Spinal cord (tissue), 9 donors: ENCODE measurements at regions not wholly inside any gene's neighbourhood (a gene's known extent, or its start where the extent isn't known, plus 50 kb on each side); places are given as distances from the start of the nearest gene placed in this dataset.

Experiments used
- DNase-seq, 6 donors: peaks; one replicate each; pipeline versions ENCODE4 v3.0.0 to v3.0.0-alpha.2; 2013 to 2015; ENCODE audit warnings: low spot score in 6 of 6, low read depth in 4 of 6
- H3K27ac ChIP-seq: one replicate; pipeline ENCODE4 v1.5.1; 2013; ENCODE audit warnings: low read depth, low read length, control low read depth
- H3K27me3 ChIP-seq: one replicate; pipeline ENCODE4 v1.6.1; 2013; ENCODE audit warnings: low read length; ENCODE audit not compliant: control insufficient read depth, insufficient read depth
- H3K36me3 ChIP-seq: one replicate; pipeline ENCODE4 v1.6.1; 2013; ENCODE audit warnings: low read length; ENCODE audit not compliant: control insufficient read depth, insufficient read depth
- H3K4me1 ChIP-seq: one replicate; pipeline ENCODE4 v1.6.1; 2013; ENCODE audit warnings: low read length; ENCODE audit not compliant: control insufficient read depth, insufficient read depth
- H3K4me3 ChIP-seq: one replicate; pipeline ENCODE4 v1.5.1; 2013; ENCODE audit warnings: low read depth, low read length, control low read depth
- H3K9me3 ChIP-seq: one replicate; pipeline ENCODE4 v1.6.1; 2013; ENCODE audit warnings: low read length; ENCODE audit not compliant: control insufficient read depth, insufficient read depth
- WGBS: methylation state at CpG from one replicate; pipeline ENCODE4 v1.1.5; 2013; ENCODE audit warnings: missing lambda C conversion rate; ENCODE audit not compliant: insufficient coverage; 5-methylcytosine and 5-hydroxymethylcytosine counted together
- donor health status: healthy.

DNA sequence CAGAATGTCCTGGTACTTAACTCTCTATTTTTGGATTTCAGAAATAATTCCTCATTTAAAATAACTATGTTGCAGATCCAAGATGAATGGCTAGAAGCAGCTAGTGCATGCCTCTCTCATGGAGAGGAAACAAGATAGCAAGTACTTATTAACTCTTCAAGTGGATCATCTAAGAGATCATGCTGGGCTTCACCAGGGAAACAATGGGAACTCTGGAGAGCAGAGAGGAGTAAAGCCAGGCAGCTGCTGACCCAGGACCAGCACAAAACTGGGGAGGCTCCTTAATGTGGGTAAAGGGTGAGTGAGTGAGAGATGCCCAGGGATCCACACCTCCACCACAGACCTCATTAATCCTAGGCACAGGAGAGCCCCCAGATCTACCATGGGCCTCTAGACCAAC, 897.8 kb upstream of the ACO1 start:
- H3K36me3 ChIP-seq, result no peaks in the 10 kb centered on the region
- no peaks in the 10 kb centered on the region for H3K9me3 ChIP-seq
- H3K4me3 ChIP-seq, result no peak overlapping the region
- H3K4me1 ChIP-seq, result no peaks in the 10 kb centered on the region
- H3K27me3 ChIP-seq, result no peaks in the 10 kb centered on the region
- no peak overlapping the region for H3K27ac ChIP-seq
- DNase-seq, result no peak

- WGBS, result 100% methylated on average over 1 of the region's 4 CpGs
- Histone ChIP-seq H3K9me3 (no peaks in the 10 kb centered on the region), H3K4me3 (no peak overlapping the region), H3K27me3 (no peaks in the 10 kb centered on the region), H3K27ac (no peak overlapping the region), H3K4me1 (no peaks in the 10 kb centered on the region), H3K36me3 (no peaks in the 10 kb centered on the region)
- no peak for DNase-seq
These were observed 893.8 kb upstream of the ACO1 start for GRCh38 chr9:31490551-31491106.

DNA sequence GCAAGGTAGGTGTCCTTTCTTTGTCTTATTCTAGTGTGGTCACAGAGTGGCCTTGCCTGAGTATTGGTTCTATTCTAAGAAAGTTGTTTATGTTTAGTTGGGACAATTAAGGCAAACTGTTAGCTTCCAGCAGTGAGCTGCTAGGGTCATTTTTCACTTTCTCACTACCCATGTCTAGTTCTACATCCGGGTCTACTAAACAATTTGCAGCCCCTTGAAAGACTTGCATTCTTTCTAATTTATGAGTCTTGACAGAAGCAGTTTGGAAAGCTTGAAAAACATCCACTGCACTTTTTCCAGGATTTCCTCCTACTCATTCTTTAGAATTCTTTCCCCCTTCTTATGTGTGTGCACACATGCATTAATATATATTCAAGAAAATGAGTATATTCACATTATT, 892.2 kb upstream of the ACO1 start:
- no peaks in the 10 kb centered on the region for H3K36me3 ChIP-seq
- no peak overlapping the region for H3K27ac ChIP-seq
- DNase-seq, result no peak
- no peak overlapping the region for H3K4me3 ChIP-seq
- WGBS, result no CpG with 5 or more reads among the region's 1 CpG
- no peaks in the 10 kb centered on the region for H3K9me3 ChIP-seq
- H3K4me1 ChIP-seq, result no peaks in the 10 kb centered on the region
- no peaks in the 10 kb centered on the region for H3K27me3 ChIP-seq

GRCh38 chr9:31500422-31500821, 884.0 kb upstream of the ACO1 start:
- Histone ChIP-seq H3K4me3 (no peak overlapping the region), H3K27ac (no peak overlapping the region), H3K9me3 (no peaks in the 10 kb centered on the region), H3K4me1 (no peaks in the 10 kb centered on the region), H3K36me3 (no peaks in the 10 kb centered on the region), H3K27me3 (no peaks in the 10 kb centered on the region)
- WGBS, result no CpG with 5 or more reads among the region's 1 CpG
- no peak for DNase-seq

DNA sequence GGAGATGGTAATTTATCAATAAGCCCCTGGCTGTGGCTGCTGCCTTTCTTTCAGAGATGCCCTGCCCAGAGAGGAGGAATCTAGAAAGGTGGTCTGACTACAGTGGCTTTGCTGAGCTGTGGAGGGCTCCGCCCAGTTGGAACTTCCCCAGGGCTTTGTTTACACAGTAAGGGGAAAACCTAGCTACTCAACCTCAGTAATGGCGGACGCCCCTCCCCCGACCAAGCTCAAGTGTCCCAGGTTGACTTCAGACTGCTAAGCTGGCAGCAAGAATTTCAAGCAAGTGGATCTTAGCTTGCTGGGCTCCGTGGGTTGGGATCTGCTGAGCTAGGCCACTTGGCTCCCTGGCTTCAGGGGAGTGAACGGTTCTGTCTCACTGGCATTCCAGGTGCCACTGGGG, 865.4 kb upstream of the ACO1 start:
- Histone ChIP-seq H3K9me3 (no peaks in the 10 kb centered on the region), H3K4me3 (no peak overlapping the region), H3K27me3 (no peaks in the 10 kb centered on the region), H3K36me3 (no peaks in the 10 kb centered on the region), H3K4me1 (no peaks in the 10 kb centered on the region), H3K27ac (no peak overlapping the region)
- no peak for DNase-seq
- WGBS, result 91% methylated on average over 6 of the region's 6 CpGs

- H3K9me3 ChIP-seq, result no peaks in the 10 kb centered on the region
- H3K27ac ChIP-seq, result no peak overlapping the region
- DNase-seq, result no peak
- H3K36me3 ChIP-seq, result no peaks in the 10 kb centered on the region
- no peak overlapping the region for H3K4me3 ChIP-seq
- H3K27me3 ChIP-seq, result no peaks in the 10 kb centered on the region
- WGBS, result 90% methylated on average over 4 of the region's 5 CpGs
- no peaks in the 10 kb centered on the region for H3K4me1 ChIP-seq
These were observed 865.0 kb upstream of the ACO1 start for GRCh38 chr9:31519424-31519823.

GRCh38 chr9:31519826-31520225, 864.6 kb upstream of the ACO1 start:
- no peaks in the 10 kb centered on the region for H3K4me1 ChIP-seq
- H3K27ac ChIP-seq, result no peak overlapping the region
- no peaks in the 10 kb centered on the region for H3K36me3 ChIP-seq
- no peaks in the 10 kb centered on the region for H3K9me3 ChIP-seq
- WGBS, result no CpG with 5 or more reads among the region's 2 CpGs
- H3K27me3 ChIP-seq, result no peaks in the 10 kb centered on the region
- H3K4me3 ChIP-seq, result no peak overlapping the region
- DNase-seq, result no peak

- Histone ChIP-seq H3K4me1 (no peaks in the 10 kb centered on the region), H3K27me3 (no peaks in the 10 kb centered on the region), H3K27ac (no peak overlapping the region), H3K4me3 (no peak overlapping the region), H3K36me3 (no peaks in the 10 kb centered on the region), H3K9me3 (no peaks in the 10 kb centered on the region)
- WGBS, result 81% methylated on average over 1 of the region's 3 CpGs
- no peak for DNase-seq
These were observed 864.0 kb upstream of the ACO1 start for GRCh38 chr9:31520301-31521085.

GRCh38 chr9:31535651-31536050, 848.8 kb upstream of the ACO1 start:
- no peaks in the 10 kb centered on the region for H3K36me3 ChIP-seq
- DNase-seq, result no peak
- no CpG with 5 or more reads among the region's 2 CpGs for WGBS
- H3K27ac ChIP-seq, result no peak overlapping the region
- H3K9me3 ChIP-seq, result no peaks in the 10 kb centered on the region
- no peaks in the 10 kb centered on the region for H3K4me1 ChIP-seq
- no peaks in the 10 kb centered on the region for H3K27me3 ChIP-seq
- no peak overlapping the region for H3K4me3 ChIP-seq

GRCh38 chr9:31536471-31536870, 848.0 kb upstream of the ACO1 start:
- Histone ChIP-seq H3K27ac (no peak overlapping the region), H3K9me3 (no peaks in the 10 kb centered on the region), H3K27me3 (no peaks in the 10 kb centered on the region), H3K4me3 (no peak overlapping the region), H3K36me3 (no peaks in the 10 kb centered on the region), H3K4me1 (no peaks in the 10 kb centered on the region)
- WGBS, result no CpG with 5 or more reads among the region's 4 CpGs
- no peak for DNase-seq
